ENCODE measurements at regions not wholly inside any gene's neighbourhood (a gene's known extent, or its start where the extent isn't known, plus 50 kb on each side); places are given as distances from the start of the nearest gene placed in this dataset.

GRCh38 chr4:147284256-147284835 lies 196.6 kb upstream of the EDNRA start:
- no peak overlapping the region for H3K4me3 ChIP-seq (ENCODE audit: low read length in 3 of 3)
- intact Hi-C loops (cut with DNase I): no loop called here
- H3K9ac ChIP-seq (ENCODE audit: low read length in 3 of 3): no peak overlapping the region
- peaks cover 0 to 4% (median 0%) of the 10 kb centered on the region in 3 donors for H3K9me3 ChIP-seq (ENCODE audit: control insufficient read depth in 2 of 3, insufficient read depth in 1 of 3, low read length in 3 of 3)
- DNase-seq (peak in 2 of 5 donors; percentile 49 to 74), FAIRE-seq (no peak)
- peaks cover 0 to 2% (median 0%) of the 10 kb centered on the region in 3 donors for H3K4me1 ChIP-seq (ENCODE audit: control insufficient read depth in 2 of 3, insufficient read depth in 2 of 3, low read depth in 1 of 3, low read length in 3 of 3)
- no peak for TF ChIP-seq CTCF (IDR thresholded peaks at IDR 0.05; ENCODE audit: borderline replicate concordance, extremely low read depth, insufficient read depth)
- no peaks in the 10 kb centered on the region for H3K27me3 ChIP-seq (ENCODE audit: control insufficient read depth, insufficient read depth, low read length)
- H3K27ac ChIP-seq (ENCODE audit: low read depth in 2 of 2, low read length in 2 of 2): no peak overlapping the region
- H3K36me3 ChIP-seq (ENCODE audit: control insufficient read depth in 2 of 3, insufficient read depth in 3 of 3, low read length in 3 of 3): no peaks in the 10 kb centered on the region

DNA sequence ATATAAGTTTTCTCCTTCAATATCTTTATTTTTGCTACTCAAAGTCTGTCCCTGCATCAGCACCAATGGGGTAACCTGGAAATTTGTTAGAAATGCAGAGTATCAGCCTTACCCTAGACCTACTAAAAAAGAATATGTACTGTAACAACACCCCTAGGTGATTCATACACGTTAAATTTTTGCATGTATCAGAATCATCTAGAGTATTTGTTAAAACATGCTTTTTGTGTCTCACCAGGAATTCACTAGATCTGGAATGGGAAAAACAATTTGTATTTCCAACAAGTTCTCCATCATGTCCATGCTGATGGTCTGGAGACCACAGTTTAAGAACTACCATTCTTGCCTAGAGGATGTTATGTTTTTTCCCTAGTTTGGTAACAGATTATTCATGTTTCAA lies 196.0 kb upstream of the EDNRA start:
- Histone ChIP-seq H3K4me3 (ENCODE audit: low read length in 3 of 3) (no peak overlapping the region), H3K4me1 (ENCODE audit: control insufficient read depth in 2 of 3, insufficient read depth in 2 of 3, low read depth in 1 of 3, low read length in 3 of 3) (peaks cover 0 to 2% (median 0%) of the 10 kb centered on the region in 3 donors), H3K27ac (ENCODE audit: low read depth in 2 of 2, low read length in 2 of 2) (no peak overlapping the region), H3K9me3 (ENCODE audit: control insufficient read depth in 2 of 3, insufficient read depth in 1 of 3, low read length in 3 of 3) (peaks cover 0 to 4% (median 0%) of the 10 kb centered on the region in 3 donors), H3K27me3 (ENCODE audit: control insufficient read depth, insufficient read depth, low read length) (no peaks in the 10 kb centered on the region), H3K9ac (ENCODE audit: low read length in 3 of 3) (no peak overlapping the region), H3K36me3 (ENCODE audit: control insufficient read depth in 2 of 3, insufficient read depth in 3 of 3, low read length in 3 of 3) (no peaks in the 10 kb centered on the region)
- FAIRE-seq: no peak
- DNase-seq: no peak
- intact Hi-C loops (cut with DNase I): no loop called here
- TF ChIP-seq CTCF (IDR thresholded peaks at IDR 0.05; ENCODE audit: borderline replicate concordance, extremely low read depth, insufficient read depth): no peak

DNA sequence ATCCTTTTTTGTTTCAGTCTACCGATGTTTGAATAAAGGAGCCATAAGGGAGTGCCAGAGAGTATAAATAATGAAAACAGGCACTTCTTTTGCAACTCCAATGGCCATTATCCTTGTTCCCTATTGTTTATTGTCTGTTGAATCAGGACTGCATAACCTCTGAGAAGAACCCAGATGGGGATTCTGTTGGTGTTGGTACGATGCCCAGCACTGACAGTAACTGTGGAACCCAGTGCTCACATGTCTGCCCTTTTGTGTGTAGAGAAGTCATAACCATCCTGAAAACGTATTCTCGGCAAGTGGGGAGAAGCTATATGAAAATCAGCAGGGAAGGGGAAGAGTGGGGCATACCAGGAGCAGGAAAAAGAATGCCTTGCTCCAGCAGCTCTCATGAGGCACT lies 195.1 kb upstream of the EDNRA start:
- no peak for DNase-seq
- Histone ChIP-seq H3K9me3 (ENCODE audit: control insufficient read depth in 2 of 3, insufficient read depth in 1 of 3, low read length in 3 of 3) (peaks cover 0 to 4% (median 0%) of the 10 kb centered on the region in 3 donors), H3K4me1 (ENCODE audit: control insufficient read depth in 2 of 3, insufficient read depth in 2 of 3, low read depth in 1 of 3, low read length in 3 of 3) (peaks cover 0 to 2% (median 0%) of the 10 kb centered on the region in 3 donors), H3K9ac (ENCODE audit: low read length in 3 of 3) (no peak overlapping the region), H3K36me3 (ENCODE audit: control insufficient read depth in 2 of 3, insufficient read depth in 3 of 3, low read length in 3 of 3) (no peaks in the 10 kb centered on the region), H3K27ac (ENCODE audit: low read depth in 2 of 2, low read length in 2 of 2) (no peak overlapping the region), H3K27me3 (ENCODE audit: control insufficient read depth, insufficient read depth, low read length) (no peaks in the 10 kb centered on the region), H3K4me3 (ENCODE audit: low read length in 3 of 3) (no peak overlapping the region)
- FAIRE-seq: no peak
- no peak for TF ChIP-seq CTCF (IDR thresholded peaks at IDR 0.05; ENCODE audit: borderline replicate concordance, extremely low read depth, insufficient read depth)
- intact Hi-C loops (cut with DNase I): no loop called here

Measured in kidney (tissue), 13 donors.